GM11168 (cell line): ENCODE measurements at regions not wholly inside any gene's neighbourhood (a gene's known extent, or its start where the extent isn't known, plus 50 kb on each side); places are given as distances from the start of the nearest gene placed in this dataset.
"Not testable (repeated sequence)": the region's sequence is repeated elsewhere in the genome, so short reads cannot be mapped to it uniquely, and the experiment has no call there.

Experiments used
- in situ Hi-C: fragments of 300-500 bp; cut with MboI; formaldehyde crosslinking; loops from one replicate; pipeline ENCODE4 v1.12.0; 2022; ENCODE audit warnings: low sequenced_read_pairs; ENCODE audit not compliant: unreplicated experiment

DNA sequence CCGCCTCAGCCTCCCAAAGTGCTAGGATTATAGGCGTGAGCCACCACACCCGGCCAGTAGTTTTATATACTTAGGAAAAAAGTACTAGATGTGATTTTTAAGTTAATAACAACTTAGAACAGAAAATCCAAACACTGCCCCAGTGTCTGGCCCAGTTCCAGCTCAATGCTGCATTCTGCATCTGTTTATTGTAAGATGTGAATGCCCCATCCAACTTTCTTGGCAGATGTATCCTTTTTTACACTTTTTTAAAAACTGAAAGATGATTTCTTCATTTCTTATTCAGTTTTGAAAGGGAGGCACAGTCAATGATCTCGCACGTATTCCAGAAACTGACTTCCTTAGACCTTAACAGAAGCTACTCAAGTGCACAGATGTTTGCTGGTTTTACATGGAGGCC lies 85.6 kb upstream of the SRSF6 start:
- in situ Hi-C loops = no loop called here

DNA sequence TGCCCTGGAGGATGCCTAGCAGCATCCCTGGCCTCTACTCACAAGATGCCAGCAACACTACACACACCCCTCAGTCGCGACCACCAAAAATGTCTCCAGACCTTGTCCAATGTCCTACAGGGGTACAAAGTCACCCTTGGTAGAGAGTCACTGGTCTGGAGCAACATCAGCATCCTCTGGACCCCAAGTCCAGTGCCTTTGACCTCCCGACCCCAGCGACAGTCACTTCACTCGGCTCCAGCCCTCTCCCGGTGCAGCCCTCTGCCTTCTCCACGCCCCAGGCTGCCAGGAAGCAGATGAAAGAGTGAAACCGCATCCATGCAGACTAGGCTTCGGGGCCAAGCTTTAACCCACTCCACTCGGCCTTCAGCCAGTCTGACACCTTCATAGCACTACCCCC lies 92.0 kb upstream of the SRSF6 start:
- in situ Hi-C loops = no loop called here

DNA sequence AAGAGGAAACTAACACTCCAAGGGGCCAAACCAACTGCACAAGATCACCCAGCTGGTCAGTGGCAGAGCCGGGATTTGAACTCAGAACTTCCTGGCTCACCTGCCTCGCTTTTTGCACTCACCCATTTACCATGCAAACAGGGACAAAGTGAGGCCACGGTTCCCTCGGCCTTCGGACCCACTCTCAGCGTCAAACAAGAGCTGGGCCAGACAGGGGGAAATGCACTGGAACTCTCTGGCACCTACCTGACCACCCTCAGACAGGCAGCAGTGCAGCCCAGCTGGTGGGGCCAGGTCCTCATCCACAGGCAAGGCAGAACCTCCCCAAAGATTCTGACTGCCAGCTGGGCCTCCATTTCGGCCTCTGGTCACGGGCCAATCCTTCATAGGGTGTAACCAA lies 93.7 kb upstream of the SRSF6 start:
- in situ Hi-C loops = no loop called here

DNA sequence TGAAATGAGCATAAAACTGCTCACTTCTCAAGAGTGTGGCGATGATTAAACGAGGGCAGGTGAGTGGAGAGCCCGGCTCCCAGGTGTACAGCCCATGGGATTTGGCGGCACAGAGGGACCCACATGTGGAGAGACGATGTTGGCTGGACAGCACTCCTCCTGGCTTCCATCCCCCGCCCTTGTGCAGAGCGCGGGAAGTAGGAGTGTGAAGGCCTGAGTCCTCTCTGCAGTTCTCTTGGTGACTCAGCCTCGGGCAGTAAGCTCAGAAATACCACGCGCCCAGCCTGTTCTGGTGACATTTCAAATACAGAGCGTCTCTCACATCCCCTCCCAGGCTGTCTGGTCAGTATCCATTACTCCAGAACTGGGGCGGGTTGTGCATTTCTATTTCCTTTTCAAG lies 94.2 kb upstream of the SRSF6 start:
- in situ Hi-C loops = no loop called here

DNA sequence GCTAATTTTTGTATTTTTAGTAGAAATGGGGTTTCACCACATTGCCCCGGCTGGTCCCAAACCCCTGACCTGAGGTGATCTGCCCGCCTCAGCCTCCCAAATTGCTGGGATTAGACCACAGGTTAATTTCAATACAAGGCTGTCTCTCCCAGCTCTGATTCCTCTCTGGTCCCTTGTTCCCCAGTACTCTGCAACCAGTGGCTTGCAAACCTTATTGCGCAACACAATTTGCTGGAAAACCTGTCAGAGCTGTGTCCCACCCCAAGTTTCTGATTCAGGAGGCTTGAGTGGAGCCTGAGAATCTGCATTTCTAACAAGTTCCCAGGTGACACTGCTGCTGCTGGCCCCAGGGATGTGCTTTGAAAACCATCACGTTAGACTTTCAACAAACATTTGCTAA lies 96.2 kb upstream of the SRSF6 start:
- in situ Hi-C loops = no loop called here

DNA sequence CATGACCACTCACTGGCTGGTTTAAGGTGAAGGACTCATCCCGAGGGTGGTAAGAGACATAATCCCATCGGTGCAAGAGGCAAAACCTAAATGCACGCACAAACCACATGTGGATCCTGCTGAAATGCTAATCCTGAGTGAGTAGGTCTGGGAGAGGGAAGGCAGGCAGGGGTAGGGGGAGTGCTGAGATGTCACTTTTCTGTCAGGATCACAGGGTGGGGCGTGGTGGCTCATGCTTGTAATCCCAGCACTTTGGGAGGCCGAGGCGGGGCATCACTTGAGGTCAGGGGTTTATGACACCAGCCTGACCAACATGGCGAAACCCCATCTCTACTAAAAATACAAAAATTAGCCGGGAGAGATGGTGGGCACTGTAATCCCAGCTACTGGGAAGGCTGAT lies 97.7 kb upstream of the SRSF6 start:
- in situ Hi-C loops = no loop called here

DNA sequence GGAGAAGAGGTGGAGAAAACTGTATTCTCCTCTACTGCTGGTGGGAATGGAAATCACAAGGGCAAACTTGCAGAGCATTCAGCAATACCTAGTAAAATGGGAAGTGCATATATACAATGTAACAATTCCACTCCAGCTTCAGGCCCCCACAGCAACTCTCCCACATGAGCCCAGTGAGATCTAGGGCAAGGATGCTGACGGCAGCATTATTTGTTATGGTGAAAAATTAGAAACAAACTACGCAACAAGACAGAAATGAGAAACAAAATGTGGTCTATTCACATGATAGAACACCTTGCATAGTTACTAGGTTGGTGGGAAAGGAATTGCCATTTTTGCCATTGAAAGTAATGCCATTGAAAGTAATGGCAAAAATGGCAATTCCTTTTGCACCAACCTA lies 98.9 kb upstream of the SRSF6 start:
- in situ Hi-C loops = no loop called here

DNA sequence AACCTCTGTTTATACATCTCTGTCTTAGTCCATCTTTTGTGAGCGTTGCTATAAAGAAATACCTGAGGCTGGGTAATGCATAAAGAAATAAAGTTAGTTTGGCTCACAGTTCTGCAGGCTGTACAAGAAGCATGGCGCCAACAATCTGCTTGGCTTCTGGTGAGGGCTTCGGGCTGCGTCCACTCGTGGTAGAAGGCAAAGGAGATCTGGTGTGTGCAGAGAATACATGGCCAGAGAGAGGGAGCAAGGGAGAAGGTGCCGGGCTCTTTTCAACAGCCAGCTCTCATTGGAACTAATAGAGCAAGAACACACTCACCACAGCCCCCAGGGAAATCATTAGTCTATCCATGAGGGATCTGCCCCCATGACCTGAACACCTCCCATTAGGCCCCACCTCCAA lies 100.3 kb upstream of the SRSF6 start:
- in situ Hi-C loops = no loop called here

DNA sequence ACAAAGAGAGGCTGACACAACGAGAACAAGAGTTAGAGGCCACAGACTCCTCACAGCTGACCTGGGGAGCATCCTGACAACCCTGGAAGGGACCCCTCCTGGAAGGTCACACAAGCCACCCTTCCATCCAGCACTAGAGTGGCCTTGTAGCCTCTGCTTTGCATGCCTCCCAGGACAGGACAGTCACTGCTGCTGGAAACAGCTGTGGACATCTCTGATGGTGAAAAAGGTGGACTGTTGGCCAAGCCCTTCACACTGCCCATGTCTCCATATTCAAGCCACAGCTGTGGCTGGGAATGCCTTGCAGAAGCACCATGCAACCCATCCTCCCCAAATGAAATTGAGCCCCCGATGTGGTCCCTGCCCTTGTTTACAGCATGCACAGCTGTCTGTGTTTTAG lies 102.1 kb upstream of the SRSF6 start:
- in situ Hi-C loops = no loop called here

DNA sequence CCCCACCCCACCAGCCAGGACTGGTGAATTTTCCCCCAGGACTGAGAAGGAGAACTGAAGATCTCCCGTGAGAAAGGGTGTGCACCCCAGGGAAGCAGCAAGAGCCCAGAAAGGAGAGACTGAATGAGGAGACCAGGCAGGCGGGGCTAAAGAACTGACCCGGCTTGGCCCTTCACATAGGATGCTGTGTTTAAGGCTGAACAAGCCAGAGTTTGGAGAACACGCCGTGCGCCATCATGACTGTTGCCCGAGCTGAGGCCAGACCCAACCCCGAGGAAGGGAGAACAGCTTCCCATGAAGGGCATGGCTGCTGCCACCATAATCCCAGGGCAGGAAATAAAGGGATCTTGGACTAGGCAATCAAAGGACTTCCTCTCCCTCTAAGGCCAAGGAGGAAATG lies 104.7 kb upstream of the SRSF6 start:
- in situ Hi-C loops = no loop called here

DNA sequence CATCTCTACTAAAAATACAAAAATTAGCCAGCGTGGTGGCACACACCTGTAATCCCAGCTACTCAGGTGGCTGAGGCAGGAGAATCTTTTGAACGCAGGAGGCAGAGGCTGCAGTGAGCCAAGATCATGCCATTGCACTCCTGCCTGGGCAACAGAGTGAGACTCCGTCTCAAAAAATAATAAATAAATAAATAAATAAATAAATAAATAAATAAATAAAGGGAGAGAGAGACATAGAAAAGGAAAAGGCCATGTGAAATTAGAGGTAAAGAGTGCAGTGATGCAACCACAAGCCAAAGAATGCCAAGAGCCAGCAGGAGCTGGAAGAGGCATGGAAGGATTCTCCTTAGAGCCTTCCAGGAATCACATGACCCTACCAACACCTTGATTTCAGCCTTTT lies 107.0 kb upstream of the SRSF6 start:
- in situ Hi-C loops = not testable (repeated sequence)

DNA sequence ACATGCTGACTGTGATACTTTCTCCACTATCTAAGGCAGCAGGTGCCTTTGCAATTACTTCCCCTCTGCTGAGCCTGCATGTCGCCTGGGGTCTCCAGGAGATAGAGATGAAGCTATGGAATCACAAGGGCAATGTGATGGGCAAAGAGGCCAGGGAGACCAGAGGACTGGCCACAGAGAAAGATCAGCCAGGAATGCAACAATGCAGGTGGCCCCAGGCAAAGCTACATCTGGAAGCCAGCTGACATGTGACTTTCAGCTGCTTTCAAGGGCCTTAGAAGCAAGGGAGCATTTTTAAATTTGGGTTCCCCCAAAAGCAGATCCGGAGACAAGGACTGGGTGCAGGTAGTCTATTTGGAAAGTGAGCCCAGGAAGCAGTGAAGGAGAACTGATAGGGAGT lies 107.9 kb upstream of the SRSF6 start:
- in situ Hi-C loops = no loop called here

DNA sequence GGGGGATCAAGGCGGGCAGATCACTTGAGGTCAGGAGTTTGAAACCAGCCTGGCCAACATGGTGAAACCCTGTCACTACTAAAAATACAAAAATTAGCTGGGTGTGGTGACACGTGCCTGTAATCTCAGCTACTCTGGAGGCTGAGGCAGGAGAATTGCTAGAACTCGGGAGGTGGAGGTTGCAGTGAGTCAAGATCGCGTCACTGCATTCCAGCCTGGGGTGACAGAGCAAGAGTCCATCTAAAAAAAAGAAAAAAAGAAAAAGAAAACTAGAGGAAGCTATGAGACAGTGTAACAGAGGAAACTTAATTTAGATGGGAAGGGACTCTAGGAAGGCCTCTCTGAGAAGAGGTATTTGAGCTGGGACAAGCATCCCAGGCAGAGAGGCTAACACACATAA lies 109.9 kb upstream of the SRSF6 start:
- in situ Hi-C loops = not testable (repeated sequence)

DNA sequence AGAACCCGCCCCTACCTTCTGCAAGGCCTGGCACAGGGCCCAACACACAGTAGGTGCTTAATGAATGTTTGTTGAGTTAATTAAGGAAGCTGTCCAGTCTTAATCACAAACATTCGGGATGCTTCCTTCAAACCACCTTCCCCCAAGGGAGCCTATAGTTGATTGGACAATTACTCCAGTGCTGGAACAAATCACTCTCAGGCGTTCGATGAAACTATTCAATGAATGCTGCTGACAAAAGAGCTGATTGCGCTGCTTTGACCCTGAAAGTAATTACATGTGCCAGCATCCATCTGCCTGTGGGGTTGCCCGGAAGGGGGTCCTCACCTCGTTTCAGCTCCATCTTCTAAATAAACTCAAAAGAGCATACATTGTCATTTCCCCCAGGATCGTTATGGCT lies 112.0 kb upstream of the SRSF6 start:
- in situ Hi-C loops = no loop called here

DNA sequence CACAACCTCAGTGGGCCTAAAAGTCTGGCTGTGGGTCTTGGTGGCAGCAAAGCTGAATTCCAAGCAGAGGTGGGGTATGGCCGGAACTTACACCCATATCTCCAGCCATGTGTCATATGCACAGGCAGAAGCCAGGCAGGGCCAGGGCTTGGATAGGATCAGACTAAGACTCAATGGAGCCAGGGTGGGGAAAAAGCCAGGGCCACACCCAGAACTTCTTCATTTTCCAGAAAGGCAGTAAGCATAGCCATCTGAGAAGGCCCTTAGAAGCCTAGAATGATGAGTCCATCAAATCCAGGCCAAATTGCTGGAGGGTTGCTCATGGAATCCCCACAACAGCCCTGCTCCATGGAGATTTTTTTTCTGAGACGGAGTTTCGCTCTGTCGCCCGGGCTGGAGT lies 116.2 kb upstream of the SRSF6 start:
- in situ Hi-C loops = no loop called here

DNA sequence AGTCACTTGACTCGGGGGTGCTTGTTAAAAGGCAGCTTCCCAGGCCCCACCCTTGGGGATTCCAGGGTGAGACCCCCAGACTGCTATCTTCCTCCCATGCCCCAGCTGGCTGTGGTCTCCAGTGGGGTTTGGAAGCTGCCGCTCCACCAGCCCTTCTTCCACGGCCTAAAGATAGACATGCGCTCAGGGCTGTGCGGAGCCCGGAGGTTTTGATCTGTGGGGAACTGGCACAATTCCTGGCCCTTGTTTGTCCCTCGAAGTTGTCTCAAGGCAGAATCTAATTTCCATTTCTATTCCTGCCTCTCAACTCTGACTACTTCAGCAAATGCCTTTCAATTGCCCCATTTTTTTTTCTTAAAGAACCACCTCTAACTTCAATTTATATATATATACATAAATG lies 120.7 kb upstream of the SRSF6 start:
- in situ Hi-C loops = no loop called here

DNA sequence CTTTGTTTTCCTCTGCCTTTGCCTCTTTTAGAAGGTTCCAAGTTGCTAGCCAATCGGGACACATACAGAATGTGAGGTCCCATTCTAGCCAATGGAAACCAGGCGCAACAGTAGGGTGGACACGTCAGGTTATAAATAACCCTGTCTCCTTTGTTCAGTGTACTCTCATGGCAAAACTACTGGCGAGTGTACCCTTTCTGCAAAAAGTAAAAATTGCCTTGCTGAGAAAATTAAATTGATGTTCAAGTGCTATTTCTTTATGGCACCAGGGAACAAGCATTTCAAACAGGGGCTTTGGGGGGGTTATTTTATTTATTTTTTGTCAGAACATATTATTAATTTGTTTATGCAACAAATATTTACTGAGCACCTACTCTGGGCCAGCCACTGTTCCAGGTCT lies 123.6 kb upstream of the SRSF6 start:
- in situ Hi-C loops = no loop called here

DNA sequence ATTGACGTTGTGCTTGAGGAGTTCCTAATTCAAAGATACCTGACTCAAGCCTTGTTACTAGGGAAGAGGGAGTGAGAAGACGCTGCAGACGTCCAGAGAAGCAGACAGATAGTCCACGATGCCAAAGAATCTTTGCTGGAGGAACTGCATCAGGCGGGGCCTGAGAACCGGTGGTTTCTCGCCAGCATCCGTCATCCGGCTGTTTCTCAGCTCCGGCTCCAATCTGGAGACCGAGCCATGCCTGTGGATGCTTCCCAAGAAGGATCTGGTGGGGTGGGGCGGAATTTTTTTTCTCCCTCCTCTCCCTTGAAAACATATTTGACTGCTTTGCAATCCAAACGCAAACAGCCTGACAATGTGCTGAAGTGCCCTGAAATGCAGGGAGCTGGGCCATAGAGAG lies 125.8 kb upstream of the SRSF6 start:
- in situ Hi-C loops = no loop called here

DNA sequence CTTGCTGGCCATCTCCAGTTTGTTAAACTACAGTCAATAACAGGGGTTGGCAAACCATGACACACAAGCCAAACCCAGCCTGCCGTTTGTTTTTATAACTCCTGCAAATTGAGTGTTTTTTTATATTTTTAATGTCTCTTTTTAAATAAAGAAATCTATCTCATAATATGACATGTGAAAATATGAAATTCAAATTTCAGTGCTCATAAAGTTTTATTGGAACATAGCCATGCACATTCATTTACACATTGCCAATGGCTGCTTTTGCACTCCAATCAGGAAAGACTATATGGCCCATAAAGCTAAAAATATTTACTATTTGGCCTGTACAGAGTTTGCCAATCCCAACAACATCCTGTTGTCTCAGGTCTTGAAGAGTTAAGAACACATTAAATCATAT lies 129.0 kb upstream of the SRSF6 start:
- in situ Hi-C loops = no loop called here

DNA sequence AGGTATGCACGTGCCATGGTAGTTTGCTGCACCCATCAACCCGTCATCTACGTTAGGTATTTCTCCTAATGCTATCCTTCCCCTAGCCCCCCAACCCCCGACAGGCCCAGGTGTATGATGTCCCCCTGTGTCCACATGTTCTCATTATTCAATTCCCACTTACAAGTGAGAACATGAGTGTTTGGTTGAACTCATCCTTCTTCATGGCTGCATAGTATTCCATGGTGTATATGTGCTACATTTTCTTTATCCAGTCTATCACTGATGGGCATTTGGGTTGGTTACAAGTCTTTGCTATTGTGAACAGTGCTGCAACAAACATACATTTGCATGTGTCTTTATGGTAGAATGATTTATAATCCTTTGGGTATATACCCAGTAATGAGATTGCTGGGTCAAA lies 130.5 kb upstream of the SRSF6 start:
- in situ Hi-C loops = not testable (repeated sequence)

DNA sequence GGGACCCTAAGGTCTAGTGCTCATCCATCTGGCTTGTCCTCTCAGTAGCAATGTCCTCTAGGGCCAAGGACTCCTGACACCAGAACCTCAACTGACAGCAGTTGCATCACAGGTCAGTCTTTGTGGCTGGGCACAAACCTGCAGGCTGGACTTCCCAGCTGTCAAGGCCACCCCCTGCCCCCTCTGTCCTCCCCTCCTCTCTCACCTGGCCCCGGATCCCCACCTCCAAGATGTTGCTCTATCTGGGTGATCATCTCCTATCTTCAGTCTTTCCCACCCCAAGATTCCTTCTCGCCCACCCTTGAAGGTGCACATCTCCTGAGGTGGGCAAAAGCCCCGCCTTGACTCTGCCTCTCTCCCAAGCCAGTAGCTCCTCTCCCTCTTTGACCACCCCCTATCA lies 131.8 kb upstream of the SRSF6 start:
- in situ Hi-C loops = no loop called here

DNA sequence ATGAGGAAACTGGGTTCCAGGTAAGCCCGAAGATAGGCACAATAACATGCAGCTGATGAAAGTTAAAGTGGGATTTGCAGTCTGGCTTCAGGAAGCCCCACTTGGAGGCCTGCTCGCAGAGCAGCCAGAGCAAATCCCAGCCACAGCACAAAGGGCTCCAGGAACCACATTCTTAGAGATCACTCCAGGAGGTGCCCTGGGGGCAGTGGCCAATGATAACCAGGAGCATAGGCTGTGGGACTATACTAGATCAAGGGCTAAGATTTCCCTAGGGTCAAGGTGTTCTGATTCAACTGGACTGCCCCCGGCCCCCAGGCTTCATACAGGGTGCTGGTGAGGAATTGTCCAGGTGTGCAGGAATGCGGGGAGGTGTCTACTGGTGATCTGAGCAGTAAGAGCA lies 133.9 kb upstream of the PTPRT start:
- in situ Hi-C loops = no loop called here

DNA sequence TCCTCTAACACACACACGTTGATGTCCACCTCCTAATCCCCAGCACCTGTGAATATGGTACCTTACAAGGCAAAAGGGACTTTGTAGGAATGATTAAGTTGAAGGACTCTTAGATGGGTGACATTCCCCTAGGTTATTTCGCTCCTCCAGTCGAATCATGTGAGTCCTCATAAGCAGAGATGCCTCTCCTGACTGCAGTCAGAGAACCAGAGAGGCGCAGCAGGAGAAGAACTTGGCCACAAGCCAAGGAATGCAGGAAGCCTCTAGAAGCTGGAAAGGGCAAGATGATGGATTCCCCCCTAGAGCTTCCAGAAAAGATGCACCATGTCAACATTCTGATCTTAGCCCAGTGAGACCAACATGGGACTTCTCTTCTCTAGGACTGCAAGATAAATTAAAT lies 133.1 kb upstream of the PTPRT start:
- in situ Hi-C loops = no loop called here

DNA sequence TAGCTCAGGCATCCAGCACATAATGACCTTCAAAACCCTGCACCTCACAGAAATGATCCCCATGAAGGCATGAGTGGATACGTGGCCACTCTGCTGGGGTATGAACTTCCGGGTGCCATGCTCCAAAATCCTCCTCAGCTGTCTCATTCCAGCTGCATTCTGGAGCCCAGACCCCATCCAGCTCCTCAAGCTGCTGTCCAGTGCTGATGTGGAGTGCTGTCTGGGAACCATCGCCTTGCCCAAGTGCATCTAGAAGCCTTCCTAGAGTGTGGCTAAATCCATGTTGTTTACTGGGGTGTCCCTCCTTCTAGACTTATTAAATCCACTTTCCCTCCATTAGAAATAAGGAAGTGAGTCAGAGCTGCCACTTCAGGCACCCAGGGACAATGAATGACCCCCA lies 130.8 kb upstream of the PTPRT start:
- in situ Hi-C loops = no loop called here
